Activated CD4-positive, alpha-beta T cell treated with anti-CD3 and anti-CD28 coated beads, Interleukin-2, amount 10 ng/mL, durations not matched to agents 7 days and 5 days (primary cell): ENCODE measurements at regions not wholly inside any gene's neighbourhood (a gene's known extent, or its start where the extent isn't known, plus 50 kb on each side); places are given as distances from the start of the nearest gene placed in this dataset.

Experiments
- CTCF ChIA-PET: fragments of 350-600 bp; sonication (Branson Sonifier 250); formaldehyde crosslinking; loops from one replicate; lab custom pipeline; 2021; ENCODE audit warnings: antibody characterized with exemption; lab: Charles Lee
- POLR2A ChIA-PET: fragments of 350-600 bp; sonication (Branson Sonifier 250); formaldehyde crosslinking; loops from one replicate; lab custom pipeline; 2021; ENCODE audit warnings: antibody characterized with exemption; lab: Charles Lee
- DNase-seq: peaks from one replicate; pipeline ENCODE4 v3.0.0-alpha.2; 2020
- H3K27ac Mint-ChIP-seq: one replicate; pipeline ENCODE4 v1.8.0; 2021; ENCODE audit warnings: mild to moderate bottlenecking, moderate library complexity, mixed read lengths
- H3K27me3 Mint-ChIP-seq: one replicate; pipeline ENCODE4 v1.8.0; 2021; ENCODE audit warnings: mixed read lengths
- H3K36me3 Mint-ChIP-seq: one replicate; pipeline ENCODE4 v1.8.0; 2021; ENCODE audit warnings: low read depth, mixed read lengths
- H3K4me1 Mint-ChIP-seq: one replicate; pipeline ENCODE4 v1.8.0; 2021; ENCODE audit warnings: mixed read lengths
- H3K4me3 Mint-ChIP-seq: one replicate; pipeline ENCODE4 v1.8.0; 2021; ENCODE audit warnings: mild to moderate bottlenecking, moderate library complexity, mixed read lengths
- H3K9me3 Mint-ChIP-seq: one replicate; pipeline ENCODE4 v1.8.0; 2021; ENCODE audit warnings: mixed read lengths

DNA sequence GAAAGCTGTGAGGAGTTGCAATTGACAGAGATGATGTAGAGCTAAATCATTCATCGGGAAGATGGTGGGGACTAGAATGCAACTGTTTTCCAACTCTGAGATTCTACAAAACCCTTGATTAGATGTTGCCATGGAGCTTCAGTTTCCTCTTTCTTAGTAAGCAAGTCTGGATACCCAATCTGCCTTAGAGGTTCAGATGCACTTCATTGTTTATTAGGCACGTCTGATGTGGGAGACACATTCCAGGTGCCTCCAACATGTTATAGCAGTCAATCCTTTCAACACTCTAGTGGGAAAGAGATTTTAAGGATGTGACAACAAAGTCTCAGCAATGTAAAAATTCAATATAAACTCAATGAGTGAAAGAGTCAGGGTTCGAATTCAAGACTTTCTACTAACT lies 291.3 kb upstream of the PHYHIPL start:
- Mint-ChIP-seq H3K36me3 (no peaks in the 10 kb centered on the region), H3K27ac (no peak overlapping the region), H3K27me3 (no peaks in the 10 kb centered on the region), H3K4me1 (no peaks in the 10 kb centered on the region), H3K9me3 (peaks cover 6% of the 10 kb centered on the region), H3K4me3 (no peak overlapping the region)
- POLR2A ChIA-PET = no interaction called here
- CTCF ChIA-PET = no interaction called here
- no peak for DNase-seq

DNA sequence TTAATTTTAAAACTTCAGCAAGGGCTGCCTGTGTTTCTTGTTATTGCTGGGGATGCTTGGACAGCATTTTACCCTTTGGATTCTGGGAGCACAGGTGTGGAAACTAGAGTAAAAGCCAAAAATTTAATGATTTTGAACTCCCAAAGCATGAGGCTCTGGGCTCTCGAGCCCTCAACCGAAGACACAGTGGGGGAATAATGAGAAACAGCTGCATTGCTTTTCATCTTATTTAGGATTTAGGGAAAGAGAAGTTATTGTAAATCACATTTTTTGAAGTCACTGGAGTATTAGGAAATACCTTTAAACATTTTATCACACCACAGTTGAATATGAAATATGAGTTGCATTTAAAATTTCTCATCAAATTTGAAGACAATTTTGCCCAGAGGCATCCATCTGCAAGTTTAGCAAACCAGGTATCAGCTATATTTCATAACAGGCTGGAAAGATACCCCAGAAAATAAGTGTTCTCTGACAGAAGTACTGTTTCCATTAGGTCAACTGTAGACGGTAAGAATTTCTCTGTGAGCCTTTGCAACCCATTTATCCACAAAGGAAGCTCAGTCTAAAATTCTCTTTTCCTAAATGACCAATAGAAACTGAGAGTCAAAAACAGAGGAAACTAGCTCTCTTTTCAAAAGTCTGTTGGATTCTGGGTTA lies 290.6 kb upstream of the PHYHIPL start:
- H3K36me3 Mint-ChIP-seq = no peaks in the 10 kb centered on the region
- H3K27ac Mint-ChIP-seq = no peak overlapping the region
- H3K9me3 Mint-ChIP-seq = peaks cover 4% of the 10 kb centered on the region
- no peaks in the 10 kb centered on the region for H3K27me3 Mint-ChIP-seq
- no peak for DNase-seq
- no peak overlapping the region for H3K4me3 Mint-ChIP-seq
- POLR2A ChIA-PET = no interaction called here
- no peaks in the 10 kb centered on the region for H3K4me1 Mint-ChIP-seq
- CTCF ChIA-PET = no interaction called here

DNA sequence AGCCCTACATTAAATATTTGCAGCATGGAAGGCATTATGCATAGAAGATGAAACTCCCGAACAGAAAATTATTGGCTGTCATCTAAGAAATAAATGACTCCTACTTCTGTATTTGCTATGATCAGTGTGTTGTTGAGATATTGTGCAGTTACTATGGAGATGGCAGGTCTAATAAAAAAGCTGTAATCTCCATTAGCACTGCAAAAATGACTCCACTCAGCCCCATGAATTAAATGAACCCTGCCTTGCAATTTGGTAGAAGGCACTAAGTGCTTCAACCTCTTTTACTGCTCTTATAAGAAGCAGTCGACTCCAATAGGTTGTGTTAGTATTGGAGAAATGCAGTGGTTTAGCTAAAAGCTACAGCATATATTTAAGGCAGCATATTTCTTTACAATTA lies 290.0 kb upstream of the PHYHIPL start:
- Mint-ChIP-seq H3K27me3 (no peaks in the 10 kb centered on the region), H3K27ac (no peak overlapping the region), H3K4me3 (no peak overlapping the region), H3K36me3 (no peaks in the 10 kb centered on the region), H3K4me1 (no peaks in the 10 kb centered on the region), H3K9me3 (peaks cover 4% of the 10 kb centered on the region)
- CTCF ChIA-PET = no interaction called here
- DNase-seq = no peak
- POLR2A ChIA-PET = no interaction called here

DNA sequence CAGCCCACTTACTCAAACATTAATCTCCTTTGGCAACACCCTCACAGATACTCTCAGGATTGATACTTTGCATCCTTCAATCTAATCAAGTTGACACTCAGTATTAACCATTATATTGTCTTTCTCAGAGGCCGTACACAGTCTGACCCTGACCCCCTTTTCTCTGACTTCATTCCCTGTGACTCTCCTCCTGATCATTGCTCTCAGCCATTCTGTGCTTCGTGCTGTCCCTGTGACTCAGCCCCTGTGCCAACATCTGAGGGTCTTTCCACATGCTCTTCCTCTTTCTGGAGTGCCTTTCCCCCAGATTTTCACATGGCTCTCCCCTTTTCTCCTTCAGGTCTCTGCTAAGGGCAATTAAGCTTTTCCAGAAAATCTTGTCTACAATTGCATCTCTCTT lies 289.0 kb upstream of the PHYHIPL start:
- Mint-ChIP-seq H3K36me3 (no peaks in the 10 kb centered on the region), H3K27ac (no peak overlapping the region), H3K27me3 (no peaks in the 10 kb centered on the region), H3K9me3 (peaks cover under 1% of the 10 kb centered on the region), H3K4me3 (no peak overlapping the region), H3K4me1 (no peaks in the 10 kb centered on the region)
- POLR2A ChIA-PET = no interaction called here
- no peak for DNase-seq
- CTCF ChIA-PET = no interaction called here

DNA sequence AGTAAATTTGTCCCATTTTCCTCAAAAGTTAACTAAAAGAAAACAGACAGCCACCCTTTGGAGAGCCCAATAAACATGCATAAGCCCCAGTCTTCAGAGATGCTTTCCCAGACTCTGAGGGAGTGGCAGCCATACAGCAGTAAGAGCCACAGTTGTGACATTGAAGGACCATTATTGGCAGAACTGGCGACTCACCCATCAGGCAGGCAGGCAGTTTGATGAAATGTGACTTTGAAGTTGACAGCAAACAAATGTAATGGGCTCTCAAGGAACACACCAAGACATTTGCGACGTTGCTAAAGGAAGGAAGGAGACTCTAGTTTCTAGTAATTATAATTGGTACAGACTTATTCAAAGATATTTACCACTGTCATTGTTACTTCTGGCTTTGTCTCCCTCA lies 287.5 kb upstream of the PHYHIPL start:
- H3K4me1 Mint-ChIP-seq = no peaks in the 10 kb centered on the region
- no peaks in the 10 kb centered on the region for H3K36me3 Mint-ChIP-seq
- no peaks in the 10 kb centered on the region for H3K27me3 Mint-ChIP-seq
- no peaks in the 10 kb centered on the region for H3K9me3 Mint-ChIP-seq
- no peak overlapping the region for H3K4me3 Mint-ChIP-seq
- no peak overlapping the region for H3K27ac Mint-ChIP-seq
- ChIA-PET POLR2A (no interaction called here), CTCF (no interaction called here)
- DNase-seq = no peak

GRCh38 chr10:58892031-58892531 lies 284.4 kb upstream of the PHYHIPL start:
- no peaks in the 10 kb centered on the region for H3K9me3 Mint-ChIP-seq
- H3K27ac Mint-ChIP-seq = no peak overlapping the region
- CTCF ChIA-PET = no interaction called here
- POLR2A ChIA-PET = no interaction called here
- H3K4me3 Mint-ChIP-seq = no peak overlapping the region
- no peaks in the 10 kb centered on the region for H3K36me3 Mint-ChIP-seq
- no peaks in the 10 kb centered on the region for H3K27me3 Mint-ChIP-seq
- DNase-seq = no peak
- no peaks in the 10 kb centered on the region for H3K4me1 Mint-ChIP-seq

DNA sequence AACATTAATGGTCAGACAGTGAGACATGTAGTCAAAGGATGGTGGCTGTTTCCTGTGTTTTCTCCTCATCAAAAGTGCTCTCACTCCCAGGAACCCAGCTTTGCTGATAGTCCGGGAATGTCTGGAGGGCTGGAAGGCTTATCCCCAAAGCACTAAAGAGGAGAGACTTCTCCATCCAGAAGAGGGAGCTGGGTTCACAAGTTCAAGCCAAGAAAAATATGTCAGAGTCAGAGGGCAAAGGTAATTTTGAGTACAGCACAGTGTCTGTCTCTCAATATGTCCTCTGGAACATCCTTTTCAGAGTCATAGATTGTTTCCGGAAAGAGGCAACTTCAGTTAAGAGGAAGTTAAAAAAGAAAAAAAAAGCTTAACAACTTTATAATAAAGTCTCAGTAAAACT lies 281.5 kb upstream of the PHYHIPL start:
- H3K9me3 Mint-ChIP-seq = no peaks in the 10 kb centered on the region
- H3K27me3 Mint-ChIP-seq = no peaks in the 10 kb centered on the region
- no peak overlapping the region for H3K27ac Mint-ChIP-seq
- CTCF ChIA-PET = no interaction called here
- no peaks in the 10 kb centered on the region for H3K4me1 Mint-ChIP-seq
- no peaks in the 10 kb centered on the region for H3K36me3 Mint-ChIP-seq
- no peak overlapping the region for H3K4me3 Mint-ChIP-seq
- POLR2A ChIA-PET = no interaction called here
- no peak for DNase-seq

- Mint-ChIP-seq H3K36me3 (no peaks in the 10 kb centered on the region), H3K27me3 (no peaks in the 10 kb centered on the region), H3K27ac (no peak overlapping the region), H3K9me3 (no peaks in the 10 kb centered on the region), H3K4me3 (no peak overlapping the region), H3K4me1 (no peaks in the 10 kb centered on the region)
- CTCF ChIA-PET = no interaction called here
- POLR2A ChIA-PET = no interaction called here
- DNase-seq = no peak
These were observed 280.2 kb upstream of the PHYHIPL start for GRCh38 chr10:58896229-58896628.

GRCh38 chr10:58897236-58897635 lies 279.2 kb upstream of the PHYHIPL start:
- POLR2A ChIA-PET = no interaction called here
- no peak overlapping the region for H3K27ac Mint-ChIP-seq
- no peaks in the 10 kb centered on the region for H3K27me3 Mint-ChIP-seq
- H3K4me1 Mint-ChIP-seq = no peaks in the 10 kb centered on the region
- H3K4me3 Mint-ChIP-seq = no peak overlapping the region
- H3K9me3 Mint-ChIP-seq = no peaks in the 10 kb centered on the region
- H3K36me3 Mint-ChIP-seq = no peaks in the 10 kb centered on the region
- no peak for DNase-seq
- CTCF ChIA-PET = no interaction called here

- no peak for DNase-seq
- Mint-ChIP-seq H3K27ac (no peak overlapping the region), H3K36me3 (no peaks in the 10 kb centered on the region), H3K9me3 (no peaks in the 10 kb centered on the region), H3K27me3 (no peaks in the 10 kb centered on the region), H3K4me1 (no peaks in the 10 kb centered on the region), H3K4me3 (no peak overlapping the region)
- POLR2A ChIA-PET = no interaction called here
- CTCF ChIA-PET = no interaction called here
These were observed 278.7 kb upstream of the PHYHIPL start for GRCh38 chr10:58897708-58898107.

- Mint-ChIP-seq H3K36me3 (no peaks in the 10 kb centered on the region), H3K27ac (no peak overlapping the region), H3K4me3 (no peak overlapping the region), H3K9me3 (no peaks in the 10 kb centered on the region), H3K4me1 (no peaks in the 10 kb centered on the region), H3K27me3 (no peaks in the 10 kb centered on the region)
- DNase-seq = no peak
- POLR2A ChIA-PET = no interaction called here
- CTCF ChIA-PET = no interaction called here
These were observed 277.4 kb upstream of the PHYHIPL start for GRCh38 chr10:58898854-58899573.

DNA sequence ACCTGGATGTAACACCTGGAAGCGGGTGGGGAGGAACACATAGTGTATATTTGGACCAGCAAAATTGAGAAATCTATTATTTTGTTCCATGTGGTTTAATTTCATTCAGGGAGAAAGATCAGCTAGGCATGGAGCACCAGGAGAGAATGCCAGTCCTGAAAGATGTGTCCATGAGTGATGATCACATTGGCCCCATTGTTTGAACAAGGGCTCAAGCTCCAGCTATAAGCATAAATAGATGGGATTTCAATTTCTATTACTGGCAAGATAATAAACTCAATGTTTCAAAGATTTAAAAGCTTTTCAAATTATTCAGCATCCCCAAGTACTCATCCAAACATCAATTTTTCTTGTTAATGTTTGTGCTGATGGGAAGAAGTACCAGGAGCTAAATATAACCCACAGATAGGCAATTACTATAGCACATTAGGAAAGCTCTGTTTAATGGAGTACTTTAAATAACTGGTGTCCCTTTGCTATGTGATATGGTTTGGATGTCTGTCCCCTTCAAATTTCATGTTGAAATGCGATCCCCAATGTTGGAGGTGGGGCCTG lies 275.3 kb upstream of the PHYHIPL start:
- no peaks in the 10 kb centered on the region for H3K4me1 Mint-ChIP-seq
- DNase-seq = no peak
- H3K9me3 Mint-ChIP-seq = no peaks in the 10 kb centered on the region
- CTCF ChIA-PET = no interaction called here
- no peak overlapping the region for H3K27ac Mint-ChIP-seq
- H3K36me3 Mint-ChIP-seq = no peaks in the 10 kb centered on the region
- POLR2A ChIA-PET = no interaction called here
- no peaks in the 10 kb centered on the region for H3K27me3 Mint-ChIP-seq
- H3K4me3 Mint-ChIP-seq = no peak overlapping the region

- Mint-ChIP-seq H3K27ac (no peak overlapping the region), H3K9me3 (no peaks in the 10 kb centered on the region), H3K36me3 (no peaks in the 10 kb centered on the region), H3K27me3 (no peaks in the 10 kb centered on the region), H3K4me1 (no peaks in the 10 kb centered on the region), H3K4me3 (no peak overlapping the region)
- POLR2A ChIA-PET = no interaction called here
- DNase-seq = no peak
- CTCF ChIA-PET = interaction anchor here (0.6 kb wide), 1 partner anchor 470 kb away, joined by 3 read pairs; no protein-coding TSS in a partner anchor
These were observed 273.4 kb upstream of the PHYHIPL start for GRCh38 chr10:58903071-58903470.
